ENCODE measurements at regions not wholly inside any gene's neighbourhood (a gene's known extent, or its start where the extent isn't known, plus 50 kb on each side); places are given as distances from the start of the nearest gene placed in this dataset.

DNA sequence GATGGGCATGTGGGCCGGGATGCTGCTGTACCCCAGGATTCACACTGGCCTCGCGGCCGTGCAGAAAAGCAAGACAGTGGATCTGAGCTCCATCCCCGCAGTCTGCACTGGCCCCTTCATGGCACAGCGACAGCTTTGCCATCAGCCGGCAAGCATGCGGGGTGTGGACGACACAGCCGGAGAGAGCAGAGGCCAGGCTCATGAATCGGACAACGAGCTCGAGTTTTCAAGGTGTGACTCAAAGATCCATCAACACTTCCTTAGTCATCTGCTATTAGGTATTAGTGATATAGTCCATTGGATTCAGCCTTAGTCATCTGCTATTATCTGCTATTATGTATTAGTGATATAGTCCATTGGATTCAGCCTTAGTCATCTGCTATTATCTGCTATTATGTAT, 254.7 kb downstream of the KLF6 start:
- TF ChIP-seq, protein P1, sequence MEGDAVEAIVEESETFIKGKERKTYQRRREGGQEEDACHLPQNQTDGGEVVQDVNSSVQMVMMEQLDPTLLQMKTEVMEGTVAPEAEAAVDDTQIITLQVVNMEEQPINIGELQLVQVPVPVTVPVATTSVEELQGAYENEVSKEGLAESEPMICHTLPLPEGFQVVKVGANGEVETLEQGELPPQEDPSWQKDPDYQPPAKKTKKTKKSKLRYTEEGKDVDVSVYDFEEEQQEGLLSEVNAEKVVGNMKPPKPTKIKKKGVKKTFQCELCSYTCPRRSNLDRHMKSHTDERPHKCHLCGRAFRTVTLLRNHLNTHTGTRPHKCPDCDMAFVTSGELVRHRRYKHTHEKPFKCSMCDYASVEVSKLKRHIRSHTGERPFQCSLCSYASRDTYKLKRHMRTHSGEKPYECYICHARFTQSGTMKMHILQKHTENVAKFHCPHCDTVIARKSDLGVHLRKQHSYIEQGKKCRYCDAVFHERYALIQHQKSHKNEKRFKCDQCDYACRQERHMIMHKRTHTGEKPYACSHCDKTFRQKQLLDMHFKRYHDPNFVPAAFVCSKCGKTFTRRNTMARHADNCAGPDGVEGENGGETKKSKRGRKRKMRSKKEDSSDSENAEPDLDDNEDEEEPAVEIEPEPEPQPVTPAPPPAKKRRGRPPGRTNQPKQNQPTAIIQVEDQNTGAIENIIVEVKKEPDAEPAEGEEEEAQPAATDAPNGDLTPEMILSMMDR (IDR thresholded peaks at IDR 0.05) = no peak
- no peak for TF ChIP-seq POLR2A (IDR thresholded peaks at IDR 0.05)
- TF ChIP-seq EP300 (IDR thresholded peaks at IDR 0.05) = no peak
- Histone ChIP-seq H3K4me1 (peaks cover 0 to 46% (median 18%) of the 10 kb centered on the region in 4 donors), H3K27me3 (no peaks in the 10 kb centered on the region), H3K4me3 (no peak overlapping the region), H3K27ac (peak overlapping the region in 1 of 4 donors; percentile 83), H3K9me3 (no peaks in the 10 kb centered on the region), H3K36me3 (no peaks in the 10 kb centered on the region)
- no peak for DNase-seq (ENCODE audit: low spot score in 2 of 2)
- WGBS, 2 donors = 90 to 94% methylated on average over 12 to 13 of the region's 13 CpGs

DNA sequence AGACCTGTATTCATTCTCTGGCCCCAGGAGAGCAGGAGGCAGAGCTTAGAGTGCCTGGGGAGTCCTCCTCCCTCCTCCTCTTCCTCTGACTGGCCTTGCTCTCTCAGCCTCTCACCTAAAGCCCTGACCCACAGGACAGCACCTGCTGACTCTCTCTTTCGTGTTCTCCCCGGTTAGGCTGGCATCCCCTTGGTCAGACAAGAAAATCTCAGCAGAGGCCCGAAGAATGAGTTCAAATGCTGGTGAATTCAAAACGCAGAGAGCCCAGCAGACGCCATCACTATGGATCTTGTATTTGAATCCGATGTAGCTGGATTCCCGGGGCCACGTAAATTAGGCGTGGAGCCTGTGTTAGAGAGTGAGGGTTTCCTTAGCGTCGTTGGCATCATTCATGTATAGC, 255.3 kb downstream of the KLF6 start:
- Histone ChIP-seq H3K27ac (peak overlapping the region in 2 of 4 donors; percentile 6 to 83), H3K4me1 (peaks cover 0 to 46% (median 18%) of the 10 kb centered on the region in 4 donors), H3K9me3 (no peaks in the 10 kb centered on the region), H3K4me3 (no peak overlapping the region), H3K27me3 (no peaks in the 10 kb centered on the region), H3K36me3 (no peaks in the 10 kb centered on the region)
- TF ChIP-seq, protein P1 (IDR thresholded peaks at IDR 0.05) = no peak
- TF ChIP-seq EP300 (IDR thresholded peaks at IDR 0.05) (no peak), POLR2A (IDR thresholded peaks at IDR 0.05) (no peak)
- DNase-seq (ENCODE audit: low spot score in 2 of 2) = no peak
- WGBS, 2 donors = 86 to 87% methylated on average over 11 of the region's 11 CpGs

DNA sequence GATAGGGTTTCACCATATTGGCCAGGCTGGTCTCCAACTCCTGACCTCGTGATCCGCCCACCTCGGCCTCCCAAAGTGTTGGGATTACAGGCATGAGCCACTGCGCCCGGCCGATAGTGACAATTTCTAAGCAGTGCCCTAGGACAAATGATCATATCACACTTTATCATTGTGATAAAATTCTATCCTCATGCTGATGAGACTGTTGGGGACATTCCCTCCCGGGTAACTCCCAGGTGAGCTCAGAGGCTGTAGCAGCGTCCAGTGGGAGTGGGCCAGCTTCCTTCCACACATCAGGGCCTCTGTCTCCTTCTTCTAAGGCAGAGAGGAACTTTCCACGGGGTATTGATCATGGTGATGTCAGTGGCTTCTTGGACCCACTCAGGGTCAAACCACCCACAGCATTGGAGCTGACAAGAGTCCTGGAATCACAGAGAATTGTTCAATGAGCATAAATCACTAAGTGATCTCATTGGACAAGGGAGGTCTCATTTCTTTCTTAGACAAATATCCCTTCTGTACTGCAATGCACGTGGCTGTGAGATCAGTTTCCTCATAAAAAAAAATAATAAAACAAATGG, 256.1 kb downstream of the KLF6 start:
- H3K27ac ChIP-seq = peak overlapping the region; percentile 5 to 83 (median 50)
- no peak for DNase-seq (ENCODE audit: low spot score in 2 of 2)
- H3K27me3 ChIP-seq = no peaks in the 10 kb centered on the region
- TF ChIP-seq POLR2A (IDR thresholded peaks at IDR 0.05) (no peak), EP300 (IDR thresholded peaks at IDR 0.05) (no peak)
- TF ChIP-seq, protein P1 (IDR thresholded peaks at IDR 0.05) = no peak
- H3K9me3 ChIP-seq = no peaks in the 10 kb centered on the region
- H3K4me3 ChIP-seq = no peak overlapping the region
- H3K36me3 ChIP-seq = no peaks in the 10 kb centered on the region
- peaks cover 0 to 46% (median 18%) of the 10 kb centered on the region in 4 donors for H3K4me1 ChIP-seq
- 59 to 73% methylated on average over 10 of the region's 10 CpGs for WGBS, 2 donors

DNA sequence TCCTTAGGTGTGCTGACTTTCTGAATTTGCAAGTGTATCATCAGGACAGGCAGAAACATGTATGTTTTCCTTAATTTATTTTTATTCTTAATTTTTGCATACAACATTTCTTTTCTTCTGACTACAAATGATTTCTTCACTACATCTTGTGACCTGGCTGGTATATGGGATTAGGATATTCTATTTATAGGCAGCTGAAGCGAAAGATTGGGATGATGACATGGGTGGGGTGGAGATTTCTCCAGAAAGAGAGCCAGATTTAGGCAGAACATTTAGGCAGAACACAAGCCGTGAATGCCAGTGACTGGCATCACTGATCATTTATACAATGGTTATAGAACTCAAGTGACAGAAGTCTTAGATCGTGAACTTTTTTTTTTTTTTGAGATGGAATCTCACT, 256.7 kb downstream of the KLF6 start:
- TF ChIP-seq POLR2A (IDR thresholded peaks at IDR 0.05) (no peak), EP300 (IDR thresholded peaks at IDR 0.05) (no peak)
- TF ChIP-seq, protein P1 (IDR thresholded peaks at IDR 0.05) = no peak
- WGBS, 2 donors = 62 to 71% methylated on average over 3 of the region's 3 CpGs
- H3K27ac ChIP-seq = peak overlapping the region; percentile 36 to 83 (median 50)

DNA sequence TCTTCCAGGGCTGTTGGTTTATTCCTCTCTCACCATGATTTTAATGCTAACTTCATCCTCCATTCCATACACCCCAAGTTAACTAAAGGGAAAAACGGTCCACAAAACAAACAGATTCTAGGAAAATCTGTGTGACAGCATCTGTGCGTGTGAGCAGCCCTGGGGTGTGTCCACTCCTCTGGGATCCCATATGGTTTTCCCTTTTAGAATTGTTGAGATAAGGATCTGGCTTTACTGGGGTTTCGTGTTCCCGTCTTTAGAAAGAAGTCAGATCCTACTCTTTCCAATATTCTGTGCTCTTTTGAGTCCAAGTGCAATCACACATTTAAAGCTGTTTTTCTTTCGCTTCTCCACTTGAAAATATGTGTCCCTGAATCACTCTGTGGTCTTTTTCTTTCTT, 257.1 kb downstream of the KLF6 start:
- 69 to 73% methylated on average over 5 of the region's 5 CpGs for WGBS, 2 donors
- TF ChIP-seq, protein P1 (IDR thresholded peaks at IDR 0.05) = no peak
- no peak for TF ChIP-seq POLR2A (IDR thresholded peaks at IDR 0.05)
- TF ChIP-seq EP300 (IDR thresholded peaks at IDR 0.05) = no peak
- no peak for DNase-seq (ENCODE audit: low spot score in 2 of 2)
- H3K4me3 ChIP-seq = no peak overlapping the region
- peaks cover 0 to 46% (median 18%) of the 10 kb centered on the region in 4 donors for H3K4me1 ChIP-seq
- no peaks in the 10 kb centered on the region for H3K9me3 ChIP-seq
- no peaks in the 10 kb centered on the region for H3K27me3 ChIP-seq
- H3K27ac ChIP-seq = peak overlapping the region; percentile 36 to 83 (median 50)
- H3K36me3 ChIP-seq = no peaks in the 10 kb centered on the region

More for the DNA sequence above, 256.7 kb downstream of the KLF6 start:
- H3K9me3 ChIP-seq = no peaks in the 10 kb centered on the region
- no peak for DNase-seq (ENCODE audit: low spot score in 2 of 2)
- no peaks in the 10 kb centered on the region for H3K27me3 ChIP-seq
- H3K4me1 ChIP-seq = peaks cover 0 to 46% (median 18%) of the 10 kb centered on the region in 4 donors
- H3K36me3 ChIP-seq = no peaks in the 10 kb centered on the region
- H3K4me3 ChIP-seq = no peak overlapping the region
